HG03025 (cell line): ENCODE measurements at regions not wholly inside any gene's neighbourhood (a gene's known extent, or its start where the extent isn't known, plus 50 kb on each side); places are given as distances from the start of the nearest gene placed in this dataset.
"Not testable (repeated sequence)": the region's sequence is repeated elsewhere in the genome, so short reads cannot be mapped to it uniquely, and the experiment has no call there.

Source experiments
- ATAC-seq: cut with Tn5 transposase; IDR thresholded peaks from one replicate; pipeline ENCODE4 v1.9.1; 2021; ENCODE audit warnings: mild to moderate bottlenecking, moderate library complexity; ENCODE audit not compliant: unreplicated experiment, low FRiP score

DNA sequence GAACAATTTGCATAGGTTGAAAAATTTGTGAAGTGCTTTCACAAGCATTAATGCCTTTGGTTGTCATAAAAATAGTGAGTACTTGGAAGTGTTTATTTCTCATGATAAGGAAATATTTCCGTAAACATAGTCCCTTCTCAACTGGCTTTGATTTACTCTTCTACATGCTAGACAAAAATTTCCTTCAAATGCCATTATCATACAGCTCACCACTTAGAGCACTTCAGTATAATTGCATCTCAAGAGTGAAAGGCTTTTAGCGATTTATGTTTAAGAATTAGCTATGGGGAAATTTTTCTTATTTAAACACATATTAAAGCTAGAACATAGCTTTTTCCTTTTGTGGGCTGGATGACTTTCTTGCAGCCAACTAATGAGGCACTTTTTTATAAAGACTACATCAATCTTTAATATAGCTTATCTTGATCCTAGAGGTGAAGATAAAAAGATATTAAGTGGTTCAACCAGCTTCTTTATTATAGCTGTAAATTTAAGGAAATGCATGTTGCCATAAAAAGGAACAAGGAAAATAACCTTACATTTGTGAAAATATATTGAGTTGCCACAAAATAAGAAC lies 656.8 kb downstream of the SLITRK6 start:
- ATAC-seq: no peak

DNA sequence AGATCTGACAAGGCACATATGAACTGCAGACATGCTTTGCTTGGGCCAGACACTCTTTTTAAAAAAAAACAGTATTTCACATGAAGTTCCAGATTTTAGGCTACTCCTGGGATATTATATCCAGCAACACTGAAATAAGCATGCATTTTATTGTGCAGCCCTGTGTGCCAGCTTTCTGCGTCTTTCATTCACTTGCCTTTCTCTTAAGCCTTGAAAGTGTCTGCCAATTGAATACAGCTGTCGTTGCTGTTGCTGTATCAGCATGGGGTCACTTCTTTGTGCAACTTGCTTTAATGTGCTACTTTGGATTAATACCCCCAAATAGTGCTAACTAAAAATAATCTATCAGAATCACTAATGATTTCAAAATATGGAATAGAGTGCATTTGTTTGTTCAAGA lies 657.8 kb downstream of the SLITRK6 start:
- no peak for ATAC-seq

DNA sequence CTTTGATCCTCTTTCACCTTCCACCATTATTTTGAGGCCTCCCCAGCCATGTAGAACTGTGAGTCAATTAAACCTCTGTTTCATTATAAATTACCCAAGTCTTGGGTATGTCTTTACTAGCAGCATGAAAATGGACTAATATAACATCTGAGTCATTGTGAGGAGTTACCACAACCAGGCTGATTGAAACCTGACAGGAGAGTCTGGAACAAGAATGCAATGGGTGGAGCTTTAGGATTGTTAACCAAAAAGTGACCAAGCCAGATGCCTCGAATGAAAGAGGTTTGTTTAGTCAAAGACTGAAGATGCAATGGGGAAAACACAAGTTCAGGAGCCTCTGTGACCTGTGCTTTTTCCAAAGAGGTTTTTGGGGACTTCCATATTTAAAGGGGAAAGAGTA lies 659.0 kb downstream of the SLITRK6 start:
- no peak for ATAC-seq

DNA sequence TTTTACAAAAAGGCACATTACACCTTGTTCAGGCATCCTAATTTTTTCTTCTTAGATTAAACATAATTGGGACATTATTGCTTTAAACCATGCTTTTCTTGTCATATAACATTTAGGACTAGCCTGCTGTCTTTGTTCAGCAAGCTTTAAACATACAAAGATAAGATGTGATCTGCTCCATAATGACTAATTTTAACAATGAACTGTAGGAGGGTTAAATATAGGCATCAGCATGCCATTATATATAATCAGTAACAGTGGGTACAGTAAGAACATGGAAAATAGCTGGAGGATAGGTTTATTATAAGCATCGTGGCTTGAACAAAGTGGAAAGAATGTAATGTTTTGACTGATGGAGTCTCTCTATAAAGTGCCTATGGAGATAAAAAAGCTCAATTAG lies 661.7 kb downstream of the SLITRK6 start:
- no peak for ATAC-seq

DNA sequence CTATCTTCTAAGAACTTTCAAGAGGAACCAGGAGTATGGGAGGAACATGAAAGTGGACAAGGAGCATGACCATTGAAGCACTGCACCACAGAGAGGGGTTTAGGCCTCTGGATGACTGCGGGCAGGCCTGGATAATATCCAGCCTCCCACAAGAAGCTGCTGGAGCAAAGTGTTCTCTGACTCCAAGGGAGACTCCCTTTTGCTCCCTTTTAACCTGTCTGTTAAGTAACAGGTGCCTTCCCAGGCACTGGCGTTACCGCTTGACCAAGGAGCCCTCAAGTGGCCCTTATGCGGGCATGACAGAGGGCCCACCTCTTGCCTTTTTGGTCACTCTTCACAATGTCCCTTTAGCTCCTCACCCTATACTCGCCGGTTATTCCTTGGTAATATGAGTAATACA lies 666.2 kb downstream of the SLITRK6 start:
- ATAC-seq: no peak

DNA sequence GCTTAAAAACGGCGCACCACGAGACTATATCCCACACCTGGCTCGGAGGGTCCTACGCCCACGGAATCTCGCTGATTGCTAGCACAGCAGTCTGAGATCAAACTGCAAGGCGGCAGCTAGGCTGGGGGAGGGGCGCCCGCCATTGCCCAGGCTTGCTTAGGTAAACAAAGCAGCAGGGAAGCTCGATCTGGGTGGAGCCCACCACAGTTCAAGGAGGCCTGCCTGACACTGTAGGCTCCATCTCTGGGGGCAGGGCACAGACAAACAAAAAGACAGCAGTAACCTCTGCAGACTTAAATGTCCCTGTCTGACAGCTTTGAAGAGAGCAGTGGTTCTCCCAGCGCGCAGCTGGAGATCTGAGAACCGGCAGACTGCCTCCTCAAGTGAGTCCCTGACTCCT lies 675.7 kb downstream of the SLITRK6 start:
- ATAC-seq: not testable (repeated sequence)

DNA sequence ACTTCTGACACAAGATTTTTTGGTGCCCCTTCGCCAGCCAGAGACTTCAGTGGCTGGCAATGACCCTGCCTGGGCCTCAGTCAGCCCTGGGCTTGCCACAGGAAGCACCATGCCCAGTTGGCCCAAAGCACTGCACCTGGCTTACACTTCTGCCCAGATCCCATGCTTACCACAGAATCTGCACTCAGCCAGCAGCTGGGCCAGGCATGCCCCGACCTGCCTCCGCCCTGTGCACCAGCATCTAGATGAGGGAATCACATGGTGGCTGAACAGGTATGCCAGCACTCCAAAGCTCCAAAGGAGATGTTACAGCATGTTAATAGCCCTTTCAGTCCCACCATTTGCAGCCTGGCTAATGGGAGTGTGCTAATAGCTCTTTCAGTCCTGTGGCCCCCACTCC lies 690.9 kb downstream of the SLITRK6 start:
- no peak for ATAC-seq

DNA sequence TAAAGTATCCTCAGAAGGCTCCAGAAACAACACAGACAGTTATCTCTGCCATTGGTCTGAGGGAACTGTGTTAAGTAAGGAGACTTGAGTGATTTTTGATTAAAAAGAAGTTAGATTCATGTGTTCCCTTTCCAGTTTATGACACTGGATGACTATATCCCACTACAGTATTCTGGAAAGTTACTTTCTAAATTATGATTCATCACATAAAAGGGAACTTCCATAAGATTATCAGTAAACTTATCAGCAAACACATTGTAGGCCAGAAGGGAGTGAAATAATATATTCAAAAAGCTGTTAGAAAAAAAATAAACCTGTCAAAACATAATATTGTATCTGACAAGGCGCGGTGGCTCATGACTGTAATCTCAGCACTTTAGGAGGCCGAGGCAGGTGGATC lies 700.0 kb downstream of the SLITRK6 start:
- ATAC-seq: no peak

DNA sequence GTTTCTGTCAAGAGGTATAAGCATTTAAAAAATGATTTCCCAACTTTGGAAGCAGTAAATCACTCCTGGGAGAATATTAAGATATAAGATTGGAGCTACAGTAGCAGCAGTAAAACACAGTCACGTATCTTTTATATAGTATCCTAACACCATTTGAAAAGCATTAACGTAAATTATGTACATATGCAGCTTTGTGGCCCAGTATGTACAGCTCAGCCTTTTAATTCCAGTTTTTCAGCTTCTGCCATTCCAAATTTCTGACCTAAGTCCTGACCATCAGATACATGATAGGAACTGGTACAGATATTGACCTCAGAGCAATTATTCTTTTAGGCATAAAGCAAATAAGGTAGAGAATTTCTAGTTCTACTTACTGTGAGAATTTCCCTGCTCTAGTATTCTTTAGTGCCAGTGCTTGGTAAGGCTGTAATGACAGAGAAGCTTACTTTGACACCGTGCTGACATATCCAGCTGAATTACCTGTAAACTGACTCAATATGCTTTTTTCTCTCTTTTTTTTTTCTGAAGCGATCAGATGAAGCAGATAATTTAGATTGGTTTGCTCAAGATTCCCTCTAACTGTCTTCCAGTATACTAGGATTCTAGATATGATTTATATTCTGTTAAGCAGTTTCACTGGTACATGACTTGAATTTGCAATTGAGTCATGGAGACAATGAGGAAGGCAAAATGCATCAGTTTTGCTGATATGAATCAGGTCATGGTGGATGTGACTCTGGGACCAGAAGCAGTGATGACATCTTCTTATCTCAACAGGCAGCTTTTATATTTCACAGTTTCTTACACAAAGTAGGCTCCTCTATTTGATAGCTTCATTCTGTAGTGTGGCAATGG lies 703.6 kb downstream of the SLITRK6 start:
- no peak for ATAC-seq

DNA sequence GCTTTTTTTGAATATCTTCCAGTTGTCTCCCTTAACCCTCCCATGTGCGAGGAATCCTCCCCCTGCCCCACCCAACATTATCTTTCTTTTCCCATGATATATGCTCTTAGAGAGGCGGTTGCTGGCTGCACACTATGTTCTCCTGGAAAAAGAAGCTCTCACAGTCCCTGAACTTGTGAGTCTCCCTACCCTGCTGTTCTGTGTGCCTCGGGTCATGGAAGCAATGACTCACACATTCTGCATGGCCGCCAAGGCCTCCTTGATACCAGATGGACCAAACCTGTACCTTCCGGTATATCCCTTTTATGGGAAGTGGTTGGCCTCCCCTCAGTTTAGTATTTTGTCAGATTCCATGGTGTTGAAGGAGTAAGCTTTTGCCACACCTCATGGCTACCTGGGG lies 705.4 kb downstream of the SLITRK6 start:
- ATAC-seq: no peak

DNA sequence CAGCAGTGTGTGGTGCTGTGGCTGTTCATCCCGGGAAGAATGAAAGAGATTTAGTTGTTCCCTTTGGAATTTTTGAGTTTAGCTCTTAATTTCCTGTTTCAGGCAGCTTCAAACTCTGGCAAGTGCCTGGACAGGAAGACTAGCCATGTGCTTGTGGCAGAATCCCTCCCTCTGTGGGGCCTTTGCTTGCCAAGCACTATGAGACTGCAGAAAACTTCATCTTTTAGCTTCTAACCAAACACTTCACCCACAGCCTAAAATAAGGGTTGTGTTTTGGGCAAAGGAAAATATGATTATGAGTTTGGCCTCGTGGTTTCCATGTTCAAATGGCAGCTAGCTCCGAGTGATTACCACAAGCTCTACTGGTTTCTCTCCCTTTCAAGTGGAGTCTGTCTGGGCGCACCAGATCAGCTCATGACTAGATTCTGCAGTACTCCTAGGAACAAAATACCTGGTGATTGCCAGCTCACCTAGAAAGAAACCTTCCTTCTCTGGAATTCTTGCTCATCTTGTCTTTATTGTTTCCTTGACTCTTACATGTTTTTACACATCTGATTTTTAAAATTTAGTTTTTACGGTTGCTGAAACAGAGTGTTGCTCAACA lies 707.5 kb downstream of the SLITRK6 start:
- no peak for ATAC-seq

DNA sequence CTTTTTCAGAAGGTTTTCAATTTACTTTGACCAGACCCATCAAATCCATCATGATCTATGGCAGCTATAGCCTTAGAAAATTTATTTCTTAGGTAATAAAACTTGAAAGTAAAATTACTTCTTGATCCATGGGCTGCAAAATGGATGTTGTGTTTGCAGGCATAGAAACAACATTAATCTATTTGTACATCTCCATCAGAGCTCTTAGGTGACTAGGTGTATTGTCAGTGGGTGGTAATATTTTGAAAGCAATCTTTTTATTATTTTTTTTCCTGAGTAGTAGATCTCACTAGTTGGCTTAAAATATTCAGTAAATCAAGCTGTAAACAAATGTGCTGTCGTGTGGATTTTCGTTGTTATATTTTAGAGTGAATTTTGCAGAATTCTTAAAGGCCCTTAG lies 710.0 kb downstream of the SLITRK6 start:
- no peak for ATAC-seq

DNA sequence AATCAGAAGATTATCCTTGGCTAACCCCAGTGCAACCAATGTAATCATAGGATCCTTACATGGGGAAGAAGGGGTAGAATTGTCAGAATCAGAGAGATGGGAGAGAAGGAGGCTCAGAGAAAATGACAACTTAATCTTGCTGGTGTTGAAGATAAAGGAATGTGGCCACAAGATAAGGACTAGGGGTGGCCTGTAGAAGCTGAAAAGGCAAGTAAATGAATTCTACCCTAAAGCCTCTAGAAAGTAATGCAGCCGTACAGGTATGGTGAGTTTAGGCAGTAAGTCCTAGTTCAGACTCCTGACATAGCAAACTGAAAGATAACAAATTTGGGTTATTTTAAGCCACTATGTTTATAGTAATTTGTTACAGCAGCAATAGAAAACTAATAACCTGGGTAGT lies 718.5 kb downstream of the SLITRK6 start:
- ATAC-seq: no peak

DNA sequence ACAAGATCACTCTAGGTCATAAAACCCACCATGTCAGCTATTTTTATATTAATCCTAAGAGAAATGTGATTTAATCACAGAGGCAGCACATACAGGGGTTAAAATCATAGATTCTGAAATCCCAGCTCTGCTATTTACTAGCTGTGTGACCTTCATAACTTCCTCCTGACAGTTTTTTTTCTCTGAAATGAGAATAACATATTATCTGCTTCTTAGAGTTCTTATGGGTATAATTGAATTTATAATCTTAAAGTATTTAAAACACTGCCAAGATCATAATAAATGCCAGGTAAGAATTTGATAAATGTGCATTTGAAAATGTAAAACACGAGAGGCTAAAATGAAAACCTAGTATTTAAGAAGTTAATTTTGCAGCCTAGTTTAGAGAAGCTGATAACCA lies 722.9 kb downstream of the SLITRK6 start:
- no peak for ATAC-seq

DNA sequence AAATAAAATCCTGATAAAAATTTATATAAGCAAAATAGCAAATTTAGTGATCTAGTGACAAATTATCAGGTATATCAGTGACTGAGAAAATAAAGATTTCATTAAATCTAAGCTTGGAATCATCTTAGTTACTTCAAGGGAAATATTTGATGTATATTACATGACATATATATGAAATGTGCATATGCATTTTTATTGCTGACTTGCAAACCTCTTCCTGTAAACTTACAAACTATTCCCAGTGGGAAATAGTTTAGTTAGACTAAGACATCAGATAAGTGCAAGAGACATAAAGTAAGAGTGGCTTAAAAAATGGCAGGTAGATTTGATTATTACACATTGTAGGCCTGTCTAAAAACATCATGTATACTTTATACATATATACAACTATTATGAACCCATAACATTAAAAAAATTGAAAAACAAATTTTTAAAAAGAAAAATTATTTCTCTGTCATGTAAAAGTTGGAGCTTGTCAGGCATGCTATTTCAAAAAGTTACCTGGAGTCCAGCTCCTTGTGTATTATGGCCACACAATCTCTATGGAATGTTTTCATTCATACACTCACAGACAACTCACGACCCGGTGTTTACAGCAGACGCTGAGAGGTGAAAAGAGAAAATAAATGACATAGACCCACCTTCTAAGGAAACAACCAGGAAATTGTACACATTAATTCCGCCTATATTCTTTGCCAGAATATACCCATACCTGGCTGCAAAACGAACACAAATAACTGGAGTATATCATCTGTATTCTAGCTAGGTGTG lies 724.5 kb downstream of the SLITRK6 start:
- ATAC-seq: no peak

DNA sequence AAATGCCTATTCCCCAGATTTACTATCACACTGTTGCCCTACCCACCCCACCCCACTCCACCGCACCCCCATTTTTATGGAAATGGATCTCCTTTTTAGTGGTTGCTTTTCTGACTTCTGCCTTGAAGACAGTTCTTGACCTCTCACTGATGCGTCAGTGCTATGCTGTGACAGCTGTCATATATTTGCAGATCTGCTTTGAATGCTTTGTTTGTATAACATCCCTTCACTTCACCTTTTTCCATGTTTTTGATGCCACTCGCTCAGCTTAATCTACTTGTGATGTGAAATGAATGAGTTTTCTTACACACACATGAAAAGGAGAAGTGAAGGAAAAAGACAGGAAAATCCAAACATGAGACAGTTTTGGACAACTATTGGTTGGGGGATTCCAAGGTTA lies 731.0 kb downstream of the SLITRK6 start:
- no peak for ATAC-seq

DNA sequence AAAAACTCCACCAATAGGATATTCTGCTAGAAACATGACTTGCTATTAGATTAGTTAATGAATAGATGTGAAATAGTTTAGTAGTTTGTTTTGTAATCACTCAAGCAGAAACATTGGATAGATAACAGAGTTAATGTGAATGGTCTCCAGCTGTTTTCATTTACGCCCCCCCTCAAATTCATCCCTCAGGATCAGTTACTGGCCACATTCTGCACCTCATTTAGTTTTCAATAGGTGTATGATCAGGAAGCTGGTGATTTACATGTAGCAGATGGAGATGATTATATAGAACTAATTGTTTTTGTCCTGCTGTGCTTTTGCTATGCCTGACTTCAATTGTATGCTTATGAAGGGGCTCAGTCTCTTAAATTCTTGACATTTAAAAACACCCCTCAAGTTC lies 759.0 kb downstream of the SLITRK6 start:
- no peak for ATAC-seq

DNA sequence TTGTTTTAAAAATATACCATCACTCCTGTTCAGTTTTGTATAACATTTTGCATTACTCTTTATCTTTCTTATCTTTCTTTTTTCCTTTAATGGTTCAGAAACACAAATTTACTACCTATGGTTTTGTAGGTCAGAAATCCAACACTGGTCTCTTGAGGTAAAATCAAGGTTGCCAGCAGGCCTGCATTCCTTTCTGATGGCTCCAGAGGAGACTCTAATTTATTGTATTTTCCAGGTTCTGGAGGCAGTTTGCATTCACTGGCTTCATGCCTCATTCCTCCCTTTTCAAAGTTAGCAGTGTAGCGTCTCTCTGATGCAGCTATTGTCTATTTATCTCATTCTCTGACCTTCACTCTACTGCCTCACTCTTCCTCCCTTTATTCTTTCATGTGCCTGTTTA lies 767.4 kb downstream of the SLITRK6 start:
- no peak for ATAC-seq

DNA sequence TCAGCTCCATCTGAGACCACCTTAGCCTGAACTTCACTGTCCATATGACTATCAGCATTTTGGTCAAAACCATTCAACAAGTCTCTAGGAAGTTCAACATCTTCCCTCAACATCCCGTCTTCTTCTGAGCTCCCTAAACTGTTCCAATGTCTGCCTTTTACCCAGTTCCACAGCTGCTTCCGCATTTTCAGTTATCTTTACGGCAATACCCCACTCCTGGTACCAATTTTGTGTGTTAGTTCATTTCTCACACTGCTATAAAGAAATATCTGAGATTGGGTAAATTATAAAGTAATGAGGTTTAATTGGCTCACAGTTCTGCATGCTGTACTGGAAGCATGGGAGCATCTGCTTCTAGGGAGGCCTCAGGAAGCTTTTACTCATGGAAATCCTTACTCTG lies 771.2 kb downstream of the SLITRK6 start:
- ATAC-seq: no peak

DNA sequence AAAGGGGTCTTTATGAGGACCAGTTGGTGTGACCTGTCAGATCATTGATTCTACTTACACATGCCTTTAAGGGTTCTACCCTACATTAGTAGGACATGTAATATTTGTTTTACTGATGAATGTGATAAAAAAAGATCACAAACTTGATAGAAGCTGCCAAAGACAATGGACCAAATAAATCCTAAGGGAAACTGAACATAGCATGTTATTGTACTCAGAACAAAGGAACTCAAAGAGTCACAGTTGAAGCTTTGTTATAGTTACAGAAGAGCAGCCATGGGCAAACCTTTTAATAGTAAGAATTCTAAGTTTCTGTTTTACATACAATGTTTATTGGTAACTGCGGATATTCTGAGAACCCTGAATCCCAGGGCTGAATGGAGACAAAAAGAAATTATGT lies 780.1 kb downstream of the SLITRK6 start:
- no peak for ATAC-seq

DNA sequence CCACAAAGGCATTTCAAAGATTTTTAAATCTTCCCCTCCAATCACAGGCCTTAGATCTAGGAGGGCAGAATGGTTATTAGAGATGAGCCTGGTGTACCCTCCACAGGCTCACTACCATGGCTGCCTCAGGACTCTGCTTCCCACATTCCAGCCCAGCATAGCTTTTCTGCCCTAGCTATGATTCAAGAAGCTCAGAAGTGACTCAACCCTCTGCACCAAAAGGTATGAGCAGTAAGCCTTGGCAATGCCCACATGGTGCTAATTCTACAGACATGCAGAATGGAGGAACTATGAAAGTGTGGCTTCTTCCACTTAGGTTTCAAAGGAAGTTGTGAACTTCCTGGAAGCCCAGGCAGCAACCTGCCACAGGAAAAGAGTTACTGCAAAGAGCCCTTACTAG lies 786.2 kb downstream of the SLITRK6 start:
- ATAC-seq: no peak
